Umbilical cord (tissue), 1 donor: ENCODE measurements at regions not wholly inside any gene's neighbourhood (a gene's known extent, or its start where the extent isn't known, plus 50 kb on each side); places are given as distances from the start of the nearest gene placed in this dataset.
"Not testable (repeated sequence)": the region's sequence is repeated elsewhere in the genome, so short reads cannot be mapped to it uniquely, and the experiment has no call there.

Experiments
- DNase-seq: peaks from one replicate; pipeline ENCODE4 v3.0.0-alpha.2; 2015; ENCODE audit warnings: low spot score

DNA sequence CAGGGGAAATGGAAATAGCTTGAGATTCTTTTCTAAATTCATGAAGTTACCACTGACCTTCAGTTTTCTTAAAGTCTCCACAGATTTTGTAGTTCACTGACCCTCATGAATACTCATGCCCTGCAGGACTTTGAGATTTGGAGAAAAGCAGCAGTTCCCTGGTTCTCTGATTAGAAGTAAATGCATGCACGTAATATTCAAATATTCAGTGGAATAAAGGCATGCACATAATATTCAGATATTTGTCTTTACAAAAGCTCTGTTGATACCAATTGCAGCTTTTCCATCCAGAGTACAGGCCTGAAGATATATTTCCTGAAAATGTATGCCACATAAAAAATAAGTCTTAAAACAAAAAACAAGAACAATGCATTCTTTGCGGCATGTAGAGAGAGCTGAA lies 219.8 kb downstream of the ADCYAP1 start:
- no peak for DNase-seq

DNA sequence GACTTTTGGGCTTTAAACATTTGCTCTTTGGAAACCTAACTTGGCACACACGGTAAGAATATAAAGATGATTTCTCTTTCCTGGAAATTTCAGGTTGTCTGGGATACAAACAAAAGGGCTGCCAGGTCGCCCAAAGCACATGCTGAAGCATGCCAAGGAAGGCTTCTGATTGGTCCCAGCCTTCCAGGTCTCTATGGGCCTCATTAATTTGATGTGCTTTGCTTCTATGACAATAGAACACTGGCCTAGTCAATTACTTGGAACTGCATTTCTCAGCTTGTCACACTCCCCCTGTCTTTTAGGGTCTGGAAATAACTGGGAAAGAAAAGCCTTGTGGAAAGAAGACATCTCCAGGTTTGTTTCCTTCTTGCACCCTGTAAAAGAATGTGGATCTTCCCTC lies 228.9 kb downstream of the ADCYAP1 start:
- DNase-seq = no peak

DNA sequence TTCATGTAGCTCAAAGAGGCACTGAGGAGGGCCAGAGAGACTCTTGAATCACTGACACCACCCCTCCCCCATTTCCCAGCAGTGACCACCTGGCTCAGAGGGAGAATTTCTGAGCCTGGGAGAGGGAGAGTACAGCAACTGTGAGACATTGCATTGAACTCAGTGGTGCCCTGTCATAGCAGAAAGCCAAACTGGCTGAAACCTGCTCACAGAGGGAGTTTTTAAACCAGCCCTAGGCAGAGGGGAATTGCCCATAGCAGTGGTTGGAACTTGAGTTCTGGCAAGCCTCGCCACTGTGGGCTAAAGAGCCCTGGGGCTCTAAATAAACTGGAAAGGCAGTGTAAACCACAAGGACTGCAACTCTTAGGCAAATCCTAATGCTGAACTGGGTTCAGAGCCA lies 243.1 kb downstream of the ADCYAP1 start:
- no peak for DNase-seq

DNA sequence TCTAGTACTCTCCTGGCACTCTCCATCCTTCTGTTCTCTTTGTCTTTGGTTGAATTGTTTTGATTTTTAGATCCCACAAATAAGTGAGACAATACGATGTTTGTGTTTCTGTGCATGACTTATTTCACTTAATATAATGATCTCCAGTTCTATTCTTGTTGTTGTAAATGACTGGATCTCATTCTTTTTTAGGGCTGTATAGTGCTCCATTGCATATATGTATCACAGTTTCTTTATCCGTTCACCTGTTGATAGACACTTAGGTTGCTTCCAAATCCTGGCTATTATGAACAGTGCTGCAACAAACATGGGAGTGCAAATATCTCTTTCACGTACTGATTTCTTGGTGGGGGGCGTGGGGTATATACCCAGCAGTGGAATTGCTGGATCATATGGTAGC lies 245.0 kb downstream of the ADCYAP1 start:
- DNase-seq = no peak

DNA sequence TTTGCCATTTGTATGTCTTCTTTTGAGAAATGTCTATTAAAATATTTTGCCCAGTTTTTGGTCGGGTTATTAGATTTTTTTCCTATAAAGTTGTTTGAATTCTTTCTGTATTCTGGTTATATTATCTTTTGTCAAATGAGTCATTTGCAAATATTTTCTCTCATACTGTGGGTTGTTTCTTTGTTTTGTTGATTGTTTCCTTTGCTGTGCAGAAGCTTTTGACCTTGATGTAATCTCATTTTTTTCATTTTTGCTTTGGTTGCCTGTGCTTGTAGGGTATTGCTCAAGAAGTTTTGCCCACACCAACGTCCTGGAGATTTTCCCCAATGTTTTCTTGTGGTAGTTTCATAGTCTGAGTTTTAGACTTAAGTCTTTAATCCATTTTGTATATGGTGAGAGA lies 245.7 kb downstream of the ADCYAP1 start:
- no peak for DNase-seq

DNA sequence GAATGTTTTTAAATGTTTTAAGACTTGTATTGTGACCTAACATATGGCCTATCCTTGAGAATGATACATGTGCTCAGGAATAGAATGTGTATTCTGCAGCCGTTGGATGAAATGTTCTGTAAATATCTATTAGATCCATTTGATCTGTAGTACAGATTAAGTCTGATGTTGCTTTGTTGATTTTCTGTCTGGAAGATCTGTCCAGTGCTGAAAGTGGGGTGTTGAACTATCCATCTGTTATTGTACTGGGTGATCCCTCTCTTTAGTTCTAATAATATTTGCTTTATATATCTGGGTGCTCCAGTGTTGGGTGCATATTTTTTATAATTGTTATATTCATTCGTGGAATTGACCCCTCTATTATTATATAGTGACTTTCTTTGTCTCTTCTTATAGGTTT lies 248.3 kb downstream of the ADCYAP1 start:
- DNase-seq = not testable (repeated sequence)

DNA sequence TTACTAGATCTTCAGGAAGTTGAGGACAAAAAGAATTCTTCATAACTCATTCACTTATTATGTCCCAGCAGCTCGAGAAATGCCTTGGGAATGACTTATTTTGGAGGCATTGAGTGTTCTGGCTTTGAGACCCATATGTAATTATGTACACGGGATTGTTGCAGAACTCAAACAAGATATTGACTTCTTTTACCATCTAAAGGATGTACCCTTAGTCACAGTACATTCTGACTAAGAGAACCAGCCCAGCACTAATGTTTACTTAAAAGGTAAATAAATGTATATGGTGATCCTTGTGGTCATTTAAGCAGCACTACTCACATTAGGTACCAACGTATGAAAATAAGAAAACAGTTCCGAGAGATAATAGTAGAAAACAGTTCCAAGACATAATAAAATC lies 268.9 kb downstream of the ADCYAP1 start:
- DNase-seq = no peak

DNA sequence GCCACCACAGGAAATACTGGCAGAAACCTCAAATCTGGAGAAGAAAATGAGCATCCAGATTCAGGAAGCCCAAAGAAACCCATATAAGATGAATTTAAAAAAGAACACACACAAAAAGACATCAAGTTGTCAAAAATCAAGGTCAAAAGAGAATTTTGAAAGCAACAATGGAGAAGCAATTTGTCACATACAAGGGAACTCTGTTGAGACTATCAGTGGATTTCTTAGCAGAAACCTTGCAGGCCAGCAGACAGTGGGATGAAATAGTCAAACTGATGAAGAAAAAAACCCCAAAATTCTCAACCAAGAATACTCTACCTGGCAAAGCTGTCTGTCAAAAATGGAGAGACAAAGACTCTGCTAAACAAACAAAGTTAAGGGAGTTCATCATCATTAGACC lies 272.6 kb downstream of the ADCYAP1 start:
- no peak for DNase-seq

DNA sequence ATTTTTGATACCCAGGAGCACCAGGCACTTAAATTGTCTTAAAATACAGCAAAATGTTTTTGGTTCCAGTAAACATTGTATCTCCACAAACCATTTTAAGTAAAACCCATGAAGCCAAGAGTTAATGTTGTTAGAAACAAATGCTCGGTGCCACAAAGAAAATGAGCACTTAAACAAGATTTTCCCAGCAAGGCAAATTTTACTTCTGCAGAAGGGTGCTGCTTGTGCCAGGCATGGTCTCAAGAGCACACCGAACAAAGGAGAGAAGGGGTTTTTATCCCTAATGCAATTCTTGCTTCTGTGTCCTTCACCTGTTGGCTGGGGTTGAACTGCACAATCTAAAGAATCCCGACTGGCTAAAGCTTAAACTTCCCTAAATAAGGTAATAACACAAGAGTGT lies 286.7 kb downstream of the ADCYAP1 start:
- DNase-seq = no peak

DNA sequence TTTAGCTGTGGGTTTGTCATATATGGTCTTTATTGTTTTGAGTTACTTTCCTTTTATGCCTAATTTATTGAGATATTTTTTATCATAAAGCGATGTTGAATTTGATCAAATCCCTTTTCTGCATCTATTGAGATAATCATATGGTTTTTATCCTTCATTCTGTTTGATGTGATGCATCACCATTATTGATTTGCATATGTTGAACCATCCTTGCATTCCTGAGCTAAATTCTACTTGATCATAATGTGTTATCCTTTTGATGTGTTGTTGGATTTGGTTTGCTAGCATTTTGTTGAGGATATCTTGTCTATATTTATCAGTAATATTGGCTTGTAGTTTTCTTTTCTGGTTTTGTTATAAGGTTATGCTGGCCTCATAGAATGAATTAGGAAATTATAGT lies 308.5 kb downstream of the ADCYAP1 start:
- DNase-seq = no peak

DNA sequence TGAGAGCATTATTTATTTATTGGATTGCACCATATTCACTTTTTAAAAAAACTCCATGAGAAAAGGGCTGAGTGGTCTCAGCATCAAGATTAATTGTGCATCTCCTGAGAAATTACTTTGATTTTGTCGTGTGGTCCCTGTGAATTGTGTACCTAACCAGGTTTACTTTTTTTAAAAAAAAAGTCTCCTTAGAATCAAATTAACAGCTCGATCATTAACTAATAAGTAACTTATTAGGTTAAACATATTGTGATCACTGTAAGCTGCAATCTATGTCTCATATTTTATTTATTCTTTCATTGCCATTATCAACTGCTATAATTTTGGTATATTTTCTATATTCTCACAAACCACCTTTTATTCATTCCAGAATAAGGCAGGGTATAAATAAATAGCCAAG lies 318.2 kb downstream of the ADCYAP1 start:
- no peak for DNase-seq

DNA sequence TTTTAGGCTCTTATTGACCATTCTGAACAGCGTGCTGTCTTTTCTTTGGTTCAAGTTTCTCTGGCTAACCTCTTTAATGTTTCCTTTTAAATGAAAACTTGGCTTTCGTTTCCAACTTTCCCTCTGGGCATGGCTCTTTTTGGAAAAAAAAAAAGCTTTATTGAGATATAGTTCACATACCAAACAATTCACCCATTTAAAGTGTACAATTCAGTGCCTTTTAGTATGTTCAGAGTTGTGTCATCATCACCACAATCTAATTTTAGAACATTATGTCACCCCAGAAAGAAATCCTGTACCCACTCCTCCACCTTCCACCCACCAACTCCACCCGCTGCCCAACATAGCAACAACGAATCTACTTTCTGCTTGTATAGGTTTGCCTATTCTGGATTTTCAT lies 322.4 kb downstream of the ADCYAP1 start:
- DNase-seq = no peak

DNA sequence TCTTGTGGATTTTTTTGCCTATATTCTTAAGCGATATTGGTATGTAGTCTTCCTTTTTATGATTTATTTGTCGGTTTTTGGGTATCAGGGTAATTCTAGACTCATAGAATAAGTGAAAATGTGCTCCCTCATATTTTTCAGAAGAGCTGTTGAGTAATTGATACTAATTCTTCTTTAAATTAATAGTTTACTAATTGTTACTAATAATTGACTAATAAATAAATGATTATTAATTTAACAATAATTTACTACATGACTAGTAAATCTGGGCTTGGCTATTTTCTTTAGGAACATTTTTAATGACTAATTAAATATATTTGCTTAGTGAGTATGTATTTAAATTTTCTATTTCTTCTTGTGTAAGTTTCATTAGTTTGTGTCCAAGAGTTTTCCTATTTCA lies 325.0 kb downstream of the ADCYAP1 start:
- DNase-seq = no peak

DNA sequence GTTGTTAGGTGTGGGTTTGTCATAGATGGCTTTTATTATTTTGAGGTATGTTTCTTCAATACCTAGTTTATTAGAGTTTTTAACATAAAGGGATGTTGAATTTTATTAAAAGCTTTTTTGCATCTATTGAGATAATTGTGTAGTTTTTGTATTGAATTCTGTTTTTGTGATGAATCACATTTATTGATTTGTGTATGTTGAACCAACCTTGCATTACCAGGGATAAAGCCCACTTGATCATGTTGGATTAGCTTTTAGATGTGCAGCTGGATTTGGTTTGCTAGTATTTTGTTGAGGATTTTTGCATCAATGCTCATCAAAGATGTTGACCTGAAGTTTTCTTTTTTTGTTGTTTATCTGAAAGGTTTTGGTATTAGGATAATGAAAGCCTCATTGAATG lies 328.2 kb downstream of the ADCYAP1 start:
- DNase-seq = no peak

DNA sequence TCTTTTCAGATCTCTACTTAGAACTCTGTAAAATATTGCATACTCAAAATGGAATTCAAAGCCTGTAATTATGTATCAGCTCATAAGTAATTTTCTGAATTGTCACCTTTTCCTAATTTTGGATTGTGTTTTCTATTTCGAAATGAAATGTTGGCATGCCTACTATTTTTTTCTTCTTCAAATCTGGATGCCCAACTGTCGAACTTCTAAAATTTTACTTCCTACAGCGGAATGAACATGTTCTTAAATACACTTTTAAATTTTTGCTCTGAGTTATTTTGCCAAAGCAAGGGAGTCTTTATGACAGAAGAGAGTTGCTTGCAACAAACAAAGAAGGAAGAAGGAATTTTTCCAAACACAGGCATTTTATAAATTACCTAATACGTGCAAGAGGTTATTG lies 336.0 kb downstream of the ADCYAP1 start:
- DNase-seq = no peak

DNA sequence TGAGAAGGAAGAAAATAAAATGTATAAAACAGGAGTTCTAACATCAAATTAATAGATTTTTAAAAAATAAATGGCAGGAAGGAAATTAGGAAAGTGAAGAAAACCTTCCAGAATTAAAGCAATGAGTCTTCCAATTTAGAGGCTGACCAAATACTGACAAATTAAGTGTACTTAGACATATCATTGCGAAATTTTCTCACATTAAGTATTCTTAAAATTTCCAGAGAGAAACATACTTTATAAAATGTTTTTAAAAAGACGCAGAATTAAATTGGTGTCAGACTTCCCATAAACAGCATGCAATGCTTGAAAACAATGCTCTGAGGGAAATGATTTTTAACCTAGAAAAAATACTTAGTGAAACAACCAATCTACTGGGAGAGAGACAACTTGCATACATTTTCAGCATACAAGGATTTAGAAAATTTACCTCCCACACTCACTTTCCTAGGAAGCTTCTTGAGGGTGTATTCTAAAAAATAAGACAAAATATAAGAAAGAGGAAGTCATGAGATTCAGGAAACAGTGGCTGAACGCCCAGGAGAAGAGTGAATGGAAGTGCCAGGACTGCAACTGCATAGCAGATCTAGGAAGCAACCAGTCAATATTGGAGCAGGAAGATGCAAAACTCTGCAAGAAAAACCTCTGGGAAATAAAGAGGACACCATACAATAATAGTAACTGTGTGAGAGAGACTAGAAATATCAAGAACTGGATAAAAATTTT lies 339.9 kb downstream of the ADCYAP1 start:
- no peak for DNase-seq

DNA sequence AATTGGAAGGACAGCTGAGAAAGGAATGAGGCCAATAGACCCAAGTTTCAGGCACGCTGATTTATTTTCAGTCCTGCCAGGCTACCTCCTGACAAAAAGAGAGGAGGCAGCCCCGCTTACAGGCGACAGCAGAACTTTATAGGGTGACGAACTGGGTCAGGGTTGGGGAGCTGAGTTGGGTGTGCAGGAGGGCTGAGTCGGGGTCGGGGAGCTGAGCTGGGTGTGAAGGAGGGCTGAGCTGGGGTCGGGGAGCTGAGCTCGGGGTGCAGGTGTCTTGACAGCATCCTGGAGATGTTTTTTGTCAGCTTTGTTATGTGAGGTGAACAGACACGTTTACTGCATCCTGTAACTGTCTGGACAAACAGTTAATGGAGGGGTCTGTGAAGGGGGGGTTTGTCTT lies 342.2 kb downstream of the ADCYAP1 start:
- no peak for DNase-seq

DNA sequence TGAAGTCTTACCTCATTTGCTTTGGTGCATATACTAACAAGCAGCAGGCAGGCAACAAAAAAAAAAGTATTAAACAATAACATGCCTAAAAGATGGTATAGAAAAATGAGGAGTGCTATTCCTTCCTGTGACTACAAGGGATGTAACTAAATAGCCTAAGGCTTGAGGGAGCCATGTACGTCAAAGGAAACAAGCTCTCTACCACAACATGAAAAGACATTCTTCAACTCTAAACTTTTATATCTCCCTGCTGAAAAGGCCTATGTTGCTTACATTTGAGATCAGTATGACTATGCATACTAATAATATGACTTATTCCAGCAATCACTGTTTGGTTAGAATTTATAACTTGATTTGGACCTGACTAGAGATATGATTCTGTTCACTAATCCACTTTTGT lies 347.9 kb downstream of the ADCYAP1 start:
- DNase-seq = no peak

DNA sequence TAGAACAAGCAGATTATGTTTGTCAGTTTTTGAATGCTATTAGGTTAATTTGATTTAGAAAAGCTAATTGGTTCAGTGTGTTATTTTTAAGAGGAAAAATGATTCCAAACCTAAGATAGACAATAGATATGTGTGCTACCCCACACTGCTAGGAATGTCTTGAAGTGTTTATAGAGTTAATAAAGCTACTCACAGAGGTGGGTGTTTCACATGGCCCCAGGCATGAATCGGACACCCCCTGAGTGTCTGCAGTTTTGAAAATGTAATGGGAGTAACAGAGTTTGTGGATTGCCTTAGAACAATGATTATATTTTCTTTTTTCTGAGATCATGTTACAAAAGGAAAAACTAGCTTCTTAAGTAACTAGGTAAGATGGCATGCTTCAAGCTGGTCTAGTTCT lies 348.3 kb downstream of the ADCYAP1 start:
- DNase-seq = no peak

DNA sequence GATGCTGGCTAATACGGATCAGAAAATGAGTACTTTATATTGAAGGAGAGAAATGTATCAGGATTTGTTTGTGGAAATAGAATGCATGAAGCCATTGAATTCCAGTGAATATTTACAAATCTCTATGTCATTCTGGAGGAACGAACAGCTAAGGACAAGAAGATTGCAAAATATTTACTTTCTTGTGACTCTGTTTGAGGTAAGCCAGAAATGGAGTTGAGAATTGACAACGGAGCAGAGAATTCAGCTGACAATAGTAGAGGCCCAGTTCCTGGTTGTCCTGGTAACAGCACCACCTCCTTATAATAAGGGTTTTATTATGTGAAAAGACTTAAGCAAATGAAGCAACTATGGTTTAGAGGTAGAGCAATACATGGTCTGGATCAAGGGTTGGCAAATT lies 349.2 kb downstream of the ADCYAP1 start:
- no peak for DNase-seq

DNA sequence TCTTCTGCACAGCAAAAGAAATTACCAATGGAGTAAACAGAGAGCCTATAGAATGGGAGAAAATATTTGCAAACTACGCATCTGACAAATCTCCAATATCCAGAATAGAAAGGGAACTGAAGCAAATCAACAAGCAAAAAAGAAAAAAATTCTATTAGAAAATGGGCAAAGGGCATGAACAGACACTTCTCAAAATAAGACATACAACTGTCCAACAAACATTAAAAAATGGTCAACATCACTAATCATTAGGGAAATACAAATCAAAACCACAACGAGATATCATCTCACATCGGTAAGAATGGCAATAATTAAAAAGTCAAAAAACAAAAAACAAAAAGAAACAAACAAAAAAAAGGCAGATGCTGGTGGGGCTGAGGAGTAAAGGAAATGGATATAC lies 356.4 kb downstream of the ADCYAP1 start:
- DNase-seq = no peak

DNA sequence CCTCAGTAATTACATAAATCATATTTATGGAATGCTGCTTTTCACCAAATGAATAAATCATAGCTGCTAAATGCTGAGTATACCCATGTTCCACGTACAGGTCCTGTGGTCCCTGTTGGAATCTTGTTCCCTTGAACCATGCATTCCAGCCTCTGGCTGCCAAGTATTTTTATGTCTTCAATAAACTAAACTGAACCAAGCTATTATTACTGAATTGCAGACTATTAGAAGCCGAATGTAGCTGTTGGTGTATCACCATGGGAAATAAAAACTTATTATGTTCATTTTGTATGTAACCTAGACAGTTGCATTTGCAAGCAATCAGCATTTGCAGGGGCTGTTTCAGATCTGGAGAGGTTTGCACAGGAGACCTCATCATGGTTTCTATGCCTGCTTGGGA lies 362.4 kb downstream of the ADCYAP1 start:
- DNase-seq = no peak

DNA sequence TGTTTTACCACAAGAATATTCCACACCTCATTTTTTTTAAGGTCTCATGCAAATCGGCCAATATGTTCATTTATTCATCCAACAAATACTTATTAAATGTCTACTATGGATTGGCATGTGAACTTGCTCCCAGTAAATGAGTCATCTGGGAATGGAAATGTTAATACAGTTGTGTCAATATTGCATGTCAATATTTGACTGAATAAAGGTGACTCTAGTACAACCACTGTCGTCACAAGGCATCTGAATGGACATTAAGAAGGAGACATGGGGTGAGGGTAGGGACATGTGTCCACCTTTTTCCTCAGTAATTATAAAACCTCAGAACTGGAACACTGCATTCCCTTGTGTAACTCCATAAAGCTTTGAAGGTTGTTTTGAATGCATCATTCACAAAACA lies 365.4 kb downstream of the ADCYAP1 start:
- no peak for DNase-seq

DNA sequence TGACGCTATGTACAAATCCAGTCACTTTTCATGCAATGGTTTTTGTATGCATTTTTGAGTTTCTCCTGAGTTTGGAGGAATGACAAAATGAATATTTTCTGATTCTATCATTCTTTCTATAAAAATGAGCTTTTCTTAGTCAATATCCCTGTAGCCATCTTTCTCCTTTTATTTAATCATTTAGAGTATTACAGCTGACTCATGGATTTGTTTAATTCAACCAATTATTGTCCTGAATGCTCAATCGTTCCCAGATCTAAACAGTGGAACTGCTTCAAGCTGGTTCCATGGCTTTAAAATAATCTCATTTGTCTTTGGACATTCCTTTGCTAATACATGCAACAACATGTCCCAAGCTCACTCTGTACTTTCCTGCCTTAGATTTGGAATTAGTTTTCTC lies 368.8 kb downstream of the ADCYAP1 start:
- DNase-seq = no peak
